ENCODE measurements at regions not wholly inside any gene's neighbourhood (a gene's known extent, or its start where the extent isn't known, plus 50 kb on each side); places are given as distances from the start of the nearest gene placed in this dataset.

DNA sequence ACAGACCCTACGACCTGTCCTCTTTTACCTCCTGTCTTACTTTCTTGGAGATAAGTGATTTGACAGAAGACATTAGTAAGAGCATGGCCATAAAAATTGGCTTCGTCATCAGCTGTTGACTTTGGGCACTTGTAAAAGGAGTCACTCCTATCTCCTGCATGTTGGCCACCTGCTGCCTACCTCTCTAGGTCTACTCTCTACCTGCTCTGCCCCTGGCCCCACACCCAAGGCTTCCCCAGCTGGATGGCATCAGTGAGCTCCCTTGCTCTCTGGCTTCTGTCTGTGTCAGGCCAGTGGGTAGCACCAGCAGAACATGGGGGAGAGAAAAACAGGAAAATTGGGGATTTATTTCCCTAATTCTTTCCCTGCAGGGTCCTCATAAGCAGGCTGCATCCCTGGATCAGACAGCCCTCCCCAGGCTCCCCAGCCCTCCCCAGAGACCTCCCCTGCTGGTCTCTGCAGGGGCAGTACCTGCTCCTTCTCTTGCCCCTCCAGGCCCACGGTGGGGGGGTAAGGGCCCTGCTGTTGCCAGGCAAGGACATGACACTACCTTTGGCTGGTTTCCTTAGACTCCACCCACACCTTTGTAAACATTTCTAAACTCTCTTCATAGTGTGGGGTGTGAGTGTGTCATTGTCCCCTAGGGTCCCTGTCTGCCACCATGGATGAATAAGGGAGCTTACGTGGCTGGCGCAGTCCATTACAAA lies 157.0 kb upstream of the NECTIN1 start:
- TF ChIP-seq, protein P1, sequence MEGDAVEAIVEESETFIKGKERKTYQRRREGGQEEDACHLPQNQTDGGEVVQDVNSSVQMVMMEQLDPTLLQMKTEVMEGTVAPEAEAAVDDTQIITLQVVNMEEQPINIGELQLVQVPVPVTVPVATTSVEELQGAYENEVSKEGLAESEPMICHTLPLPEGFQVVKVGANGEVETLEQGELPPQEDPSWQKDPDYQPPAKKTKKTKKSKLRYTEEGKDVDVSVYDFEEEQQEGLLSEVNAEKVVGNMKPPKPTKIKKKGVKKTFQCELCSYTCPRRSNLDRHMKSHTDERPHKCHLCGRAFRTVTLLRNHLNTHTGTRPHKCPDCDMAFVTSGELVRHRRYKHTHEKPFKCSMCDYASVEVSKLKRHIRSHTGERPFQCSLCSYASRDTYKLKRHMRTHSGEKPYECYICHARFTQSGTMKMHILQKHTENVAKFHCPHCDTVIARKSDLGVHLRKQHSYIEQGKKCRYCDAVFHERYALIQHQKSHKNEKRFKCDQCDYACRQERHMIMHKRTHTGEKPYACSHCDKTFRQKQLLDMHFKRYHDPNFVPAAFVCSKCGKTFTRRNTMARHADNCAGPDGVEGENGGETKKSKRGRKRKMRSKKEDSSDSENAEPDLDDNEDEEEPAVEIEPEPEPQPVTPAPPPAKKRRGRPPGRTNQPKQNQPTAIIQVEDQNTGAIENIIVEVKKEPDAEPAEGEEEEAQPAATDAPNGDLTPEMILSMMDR (IDR thresholded peaks at IDR 0.05) = no peak
- no peak for TF ChIP-seq POLR2A (IDR thresholded peaks at IDR 0.05)
